HCT116 (cell line): ENCODE measurements at regions not wholly inside any gene's neighbourhood (a gene's known extent, or its start where the extent isn't known, plus 50 kb on each side); places are given as distances from the start of the nearest gene placed in this dataset.

ENCODE experiments used
- ATAC-seq: fragments of 200-7000 bp; cut with Tn5 transposase; 2 replicates; pipeline ENCODE4 v1.9.1; 2020; ENCODE audit warnings: mild to moderate bottlenecking, moderate library complexity
- BruUV-seq: library from RNA; stranded (reverse); fragments of 400-500 nt; replicated peaks from 2 replicates; lab custom pipeline; 2021; lab: Mats Ljungman, UMichigan
- CTCF ChIA-PET: fragments of 300-600 bp; sonication (Branson Sonifier 250); formaldehyde crosslinking; loops from one replicate; lab custom pipeline; 2021; ENCODE audit warnings: antibody characterized with exemption; lab: Charles Lee
- POLR2A ChIA-PET: fragments of 300-600, 350-600 bp; sonication (Branson Sonifier 250); formaldehyde crosslinking; loops from one replicate; lab custom pipeline; 2021; ENCODE audit warnings: antibody characterized with exemption; lab: Charles Lee
- RAD21 ChIA-PET, 2 experiments: fragments of 300-600 bp; sonication (Branson Sonifier 250); formaldehyde crosslinking; loops; one replicate each; lab custom pipeline; 2023; ENCODE audit warnings: low total read pairs in 2 of 2; ENCODE audit not compliant: uncharacterized antibody in 2 of 2, unreplicated experiment in 2 of 2, low non-redundant PET in 1 of 2; lab: Charles Lee
- DNase-seq: peaks from one replicate; pipeline ENCODE4 v3.0.0-alpha.2; 2010; ENCODE audit warnings: low read depth, low spot score
- H2AFZ ChIP-seq: fragments of 200-600 bp; shearing (Covaris generic), sonication (generic); 2 replicates; pipeline ENCODE4 v1.6.1; 2017; ENCODE audit warnings: low read depth, mixed run types, mixed read lengths, antibody characterized with exemption, low read length; ENCODE audit not compliant: poor library complexity, severe bottlenecking
- H3K27ac ChIP-seq: 2 replicates; pipeline ENCODE4 v1.5.1; 2012; ENCODE audit warnings: low read depth, low read length
- H3K27me3 ChIP-seq: fragments of 200-600 bp; sonication (generic); 2 replicates; pipeline ENCODE4 v1.6.1; 2016; ENCODE audit warnings: mixed run types, low read length, mixed read lengths; ENCODE audit not compliant: insufficient read depth
- H3K36me3 ChIP-seq, 2 experiments: fragments of 200-500 bp in 1 of 2; fragments of 200-600 bp in 1 of 2; sonication (Bioruptor generic) in 1 of 2; sonication (generic) in 1 of 2; 2 replicates each; pipeline versions ENCODE4 v1.5.1 to v1.6.1; 2014 to 2016; ENCODE audit warnings: low read length in 2 of 2, inconsistent platforms in 1 of 2, mixed read lengths in 1 of 2, mixed run types in 1 of 2; ENCODE audit not compliant: insufficient read depth in 2 of 2, control insufficient read depth in 1 of 2
- H3K4me1 ChIP-seq, 2 experiments: fragments of 200-600 bp in 1 of 2; sonication (generic) in 1 of 2; 2 replicates each; pipeline versions ENCODE4 v1.5.1 to v1.6.1; 2012 to 2017; ENCODE audit warnings: low read length in 2 of 2, inconsistent platforms in 1 of 2, mild to moderate bottlenecking in 1 of 2, mixed read lengths in 1 of 2, mixed run types in 1 of 2, moderate library complexity in 1 of 2; ENCODE audit not compliant: insufficient read depth in 2 of 2, control insufficient read depth in 1 of 2
- H3K4me2 ChIP-seq: fragments of 200-600 bp; sonication (generic); 2 replicates; pipeline ENCODE4 v1.6.1; 2017; ENCODE audit warnings: mixed run types, low read length, mixed read lengths
- H3K4me3 ChIP-seq, 2 experiments: fragments of 200-600 bp in 1 of 2; sonication (generic) in 1 of 2; replicated peaks in 1 of 2; 2 replicates each; pipeline ENCODE4 v1.5.1; 2011 to 2016; ENCODE audit warnings: low read length in 2 of 2, control low read depth in 1 of 2, low read depth in 1 of 2, mild to moderate bottlenecking in 1 of 2, mixed read lengths in 1 of 2, mixed run types in 1 of 2
- H3K79me2 ChIP-seq: fragments of 200-600 bp; sonication (generic); 2 replicates; pipeline ENCODE4 v1.6.1; 2017; ENCODE audit warnings: mild to moderate bottlenecking, mixed run types, low read length, moderate library complexity, mixed read lengths; ENCODE audit not compliant: insufficient read depth
- H3K9ac ChIP-seq: fragments of 200-600 bp; sonication (generic); 2 replicates; pipeline ENCODE4 v1.6.1; 2016; ENCODE audit warnings: low read length, mixed read lengths
- H3K9me2 ChIP-seq: fragments of 200-600 bp; sonication (generic), shearing (Covaris generic); 2 replicates; pipeline ENCODE4 v1.6.1; 2017; ENCODE audit warnings: mixed run types, mild to moderate bottlenecking, moderate library complexity; ENCODE audit not compliant: insufficient read depth
- H3K9me3 ChIP-seq, 2 experiments: fragments of 200-500 bp in 1 of 2; fragments of 200-600 bp in 1 of 2; sonication (Bioruptor generic) in 1 of 2; sonication (generic) in 1 of 2; 2 replicates each; pipeline ENCODE4 v1.6.1; 2014 to 2017; ENCODE audit warnings: low read length in 2 of 2, mixed read lengths in 2 of 2, inconsistent platforms in 1 of 2, low read depth in 1 of 2, mild to moderate bottlenecking in 1 of 2, mixed run types in 1 of 2, moderate library complexity in 1 of 2; ENCODE audit not compliant: control insufficient read depth in 1 of 2, insufficient read depth in 1 of 2
- H4K20me1 ChIP-seq: fragments of 200-600 bp; sonication (generic), shearing (Covaris generic); 2 replicates; pipeline ENCODE4 v1.6.1; 2017; ENCODE audit warnings: mixed run types, mild to moderate bottlenecking, moderate library complexity; ENCODE audit not compliant: insufficient read depth
- CBX3 ChIP-seq: IDR thresholded peaks from 2 replicates; pipeline ENCODE4 v1.6.1; 2012; ENCODE audit warnings: low read depth
- EGR1 ChIP-seq: IDR thresholded peaks from 2 replicates; pipeline ENCODE4 v1.6.1; 2012; ENCODE audit warnings: low read depth
- ELF1 ChIP-seq: IDR thresholded peaks from 2 replicates; pipeline ENCODE4 v1.6.1; 2012; ENCODE audit warnings: low read depth, borderline replicate concordance
- FOSL1 ChIP-seq: IDR thresholded peaks from 2 replicates; pipeline ENCODE4 v1.6.1; 2012; ENCODE audit warnings: low read depth
- JUND ChIP-seq: IDR thresholded peaks from 2 replicates; pipeline ENCODE4 v1.6.1; 2012
- POLR2A ChIP-seq: IDR thresholded peaks from 2 replicates; pipeline ENCODE4 v1.7.0; 2011; ENCODE audit warnings: borderline replicate concordance; ENCODE audit not compliant: insufficient read depth, insufficient read length; ENCODE audit errors: extremely low read depth
- POLR2AphosphoS5 ChIP-seq: IDR thresholded peaks from 2 replicates; pipeline ENCODE4 v1.6.1; 2011; ENCODE audit warnings: mild to moderate bottlenecking, low read depth, low read length, moderate library complexity
- RAD21 ChIP-seq: IDR thresholded peaks from 2 replicates; pipeline ENCODE4 v1.6.1; 2012; ENCODE audit warnings: low read depth, mild to moderate bottlenecking
- SIN3A ChIP-seq: IDR thresholded peaks from 2 replicates; pipeline ENCODE4 v1.6.1; 2012; ENCODE audit warnings: low read depth
- SRF ChIP-seq: IDR thresholded peaks from 2 replicates; pipeline ENCODE4 v1.6.1; 2012; ENCODE audit warnings: low read depth
- TCF7L2 ChIP-seq: IDR thresholded peaks from 2 replicates; pipeline ENCODE4 v1.7.0; 2011; ENCODE audit warnings: borderline replicate concordance, inconsistent platforms; ENCODE audit not compliant: insufficient read depth, insufficient read length; ENCODE audit errors: extremely low read depth
- ZFX ChIP-seq: fragments of 450-650 bp; IDR thresholded peaks from 2 replicates; pipeline ENCODE4 v1.6.1; 2017
- ZNF274 ChIP-seq: fragments of 200-500 bp; sonication (Bioruptor generic); IDR thresholded peaks from 2 replicates; pipeline ENCODE4 v1.6.1; 2014; ENCODE audit warnings: mild to moderate bottlenecking, low read depth, low read length, inconsistent platforms
- intact Hi-C: fragments of 100-400 bp; cut with micrococcal nuclease; formaldehyde crosslinking; loops from 2 replicates; pipeline ENCODE4 v1.10.0; 2022
- TF ChIP-seq, protein P1 (sequence below): IDR thresholded peaks from 2 replicates; pipeline ENCODE4 v1.6.1; 2011; ENCODE audit warnings: mild to moderate bottlenecking, low read length, moderate library complexity; ENCODE audit not compliant: insufficient replicate concordance; ENCODE audit errors: extremely low read depth
- TF ChIP-seq, protein P2 (sequence below): IDR thresholded peaks from 2 replicates; pipeline ENCODE4 v1.6.1; 2012; ENCODE audit warnings: low read depth
- TF ChIP-seq, protein P3 (sequence below): IDR thresholded peaks from 2 replicates; pipeline ENCODE4 v1.6.1; 2012
- TF ChIP-seq, protein P4 (sequence below): IDR thresholded peaks from 2 replicates; pipeline ENCODE4 v1.6.1; 2012

DNA sequence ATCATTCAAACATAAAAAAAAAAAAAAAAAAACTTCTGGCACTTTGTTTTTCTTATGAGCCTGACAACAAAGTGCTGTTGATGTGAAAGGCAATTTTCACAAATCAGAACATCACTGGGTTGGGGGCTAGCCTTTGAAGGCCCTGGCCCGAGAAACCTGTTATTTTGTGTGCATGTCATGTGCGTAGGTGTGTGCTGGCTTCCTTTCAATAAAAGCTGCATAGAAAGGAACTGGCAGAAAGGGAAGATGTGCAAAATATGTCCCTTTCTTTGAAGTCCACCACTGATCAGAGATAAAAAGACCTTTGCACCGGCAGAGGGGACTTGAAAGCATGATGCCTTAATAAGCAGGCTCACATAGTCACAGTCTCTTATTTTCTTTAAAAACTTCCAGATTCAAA is 170.8 kb upstream of the RASGEF1B start:
- Histone ChIP-seq H2AFZ (no peak overlapping the region), H3K36me3 (no peaks in the 10 kb centered on the region), H3K79me2 (no peaks in the 10 kb centered on the region), H3K4me1 (no peaks in the 10 kb centered on the region), H4K20me1 (no peaks in the 10 kb centered on the region; the same call in 1 of the 2 replicates), H3K4me3 (no peak overlapping the region), H3K9ac (no peak overlapping the region), H3K9me3 (no peaks in the 10 kb centered on the region), H3K9me2 (no peaks in the 10 kb centered on the region), H3K27me3 (peaks cover 10% of the 10 kb centered on the region; the same call in 1 of the 2 replicates), H3K27ac (no peak overlapping the region), H3K4me2 (no peak overlapping the region)
- RAD21 ChIA-PET, result no interaction called here
- BruUV-seq, result no TSS peak
- DNase-seq (no peak), ATAC-seq (no peak)
- intact Hi-C loops, result no loop called here
- POLR2A ChIA-PET, result no interaction called here
- TF ChIP-seq CBX3 (no peak), RAD21 (no peak), ELF1 (no peak), JUND (no peak), TCF7L2 (no peak), FOSL1 (no peak), EGR1 (no peak), ZFX (no peak), POLR2A (no peak), POLR2AphosphoS5 (no peak), SIN3A (no peak), SRF (no peak), ZNF274 (no peak)
- TF ChIP-seq, protein P1, sequence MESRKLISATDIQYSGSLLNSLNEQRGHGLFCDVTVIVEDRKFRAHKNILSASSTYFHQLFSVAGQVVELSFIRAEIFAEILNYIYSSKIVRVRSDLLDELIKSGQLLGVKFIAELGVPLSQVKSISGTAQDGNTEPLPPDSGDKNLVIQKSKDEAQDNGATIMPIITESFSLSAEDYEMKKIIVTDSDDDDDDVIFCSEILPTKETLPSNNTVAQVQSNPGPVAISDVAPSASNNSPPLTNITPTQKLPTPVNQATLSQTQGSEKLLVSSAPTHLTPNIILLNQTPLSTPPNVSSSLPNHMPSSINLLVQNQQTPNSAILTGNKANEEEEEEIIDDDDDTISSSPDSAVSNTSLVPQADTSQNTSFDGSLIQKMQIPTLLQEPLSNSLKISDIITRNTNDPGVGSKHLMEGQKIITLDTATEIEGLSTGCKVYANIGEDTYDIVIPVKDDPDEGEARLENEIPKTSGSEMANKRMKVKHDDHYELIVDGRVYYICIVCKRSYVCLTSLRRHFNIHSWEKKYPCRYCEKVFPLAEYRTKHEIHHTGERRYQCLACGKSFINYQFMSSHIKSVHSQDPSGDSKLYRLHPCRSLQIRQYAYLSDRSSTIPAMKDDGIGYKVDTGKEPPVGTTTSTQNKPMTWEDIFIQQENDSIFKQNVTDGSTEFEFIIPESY, result no peak
- TF ChIP-seq, protein P2, sequence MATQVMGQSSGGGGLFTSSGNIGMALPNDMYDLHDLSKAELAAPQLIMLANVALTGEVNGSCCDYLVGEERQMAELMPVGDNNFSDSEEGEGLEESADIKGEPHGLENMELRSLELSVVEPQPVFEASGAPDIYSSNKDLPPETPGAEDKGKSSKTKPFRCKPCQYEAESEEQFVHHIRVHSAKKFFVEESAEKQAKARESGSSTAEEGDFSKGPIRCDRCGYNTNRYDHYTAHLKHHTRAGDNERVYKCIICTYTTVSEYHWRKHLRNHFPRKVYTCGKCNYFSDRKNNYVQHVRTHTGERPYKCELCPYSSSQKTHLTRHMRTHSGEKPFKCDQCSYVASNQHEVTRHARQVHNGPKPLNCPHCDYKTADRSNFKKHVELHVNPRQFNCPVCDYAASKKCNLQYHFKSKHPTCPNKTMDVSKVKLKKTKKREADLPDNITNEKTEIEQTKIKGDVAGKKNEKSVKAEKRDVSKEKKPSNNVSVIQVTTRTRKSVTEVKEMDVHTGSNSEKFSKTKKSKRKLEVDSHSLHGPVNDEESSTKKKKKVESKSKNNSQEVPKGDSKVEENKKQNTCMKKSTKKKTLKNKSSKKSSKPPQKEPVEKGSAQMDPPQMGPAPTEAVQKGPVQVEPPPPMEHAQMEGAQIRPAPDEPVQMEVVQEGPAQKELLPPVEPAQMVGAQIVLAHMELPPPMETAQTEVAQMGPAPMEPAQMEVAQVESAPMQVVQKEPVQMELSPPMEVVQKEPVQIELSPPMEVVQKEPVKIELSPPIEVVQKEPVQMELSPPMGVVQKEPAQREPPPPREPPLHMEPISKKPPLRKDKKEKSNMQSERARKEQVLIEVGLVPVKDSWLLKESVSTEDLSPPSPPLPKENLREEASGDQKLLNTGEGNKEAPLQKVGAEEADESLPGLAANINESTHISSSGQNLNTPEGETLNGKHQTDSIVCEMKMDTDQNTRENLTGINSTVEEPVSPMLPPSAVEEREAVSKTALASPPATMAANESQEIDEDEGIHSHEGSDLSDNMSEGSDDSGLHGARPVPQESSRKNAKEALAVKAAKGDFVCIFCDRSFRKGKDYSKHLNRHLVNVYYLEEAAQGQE, result no peak
- TF ChIP-seq, protein P3, sequence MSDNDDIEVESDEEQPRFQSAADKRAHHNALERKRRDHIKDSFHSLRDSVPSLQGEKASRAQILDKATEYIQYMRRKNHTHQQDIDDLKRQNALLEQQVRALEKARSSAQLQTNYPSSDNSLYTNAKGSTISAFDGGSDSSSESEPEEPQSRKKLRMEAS, result no peak
- TF ChIP-seq, protein P4, sequence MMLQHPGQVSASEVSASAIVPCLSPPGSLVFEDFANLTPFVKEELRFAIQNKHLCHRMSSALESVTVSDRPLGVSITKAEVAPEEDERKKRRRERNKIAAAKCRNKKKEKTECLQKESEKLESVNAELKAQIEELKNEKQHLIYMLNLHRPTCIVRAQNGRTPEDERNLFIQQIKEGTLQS, result no peak
- CTCF ChIA-PET, result no interaction called here
